Left kidney (tissue), 1 donor: ENCODE measurements at regions not wholly inside any gene's neighbourhood (a gene's known extent, or its start where the extent isn't known, plus 50 kb on each side); places are given as distances from the start of the nearest gene placed in this dataset.

Source experiments
- DNase-seq: peaks from one replicate; pipeline ENCODE4 v3.0.0-alpha.2; 2013

GRCh38 chr9:13552606-13553215 is 273.2 kb upstream of the MPDZ start:
- no peak for DNase-seq

- no peak for DNase-seq
Measured at GRCh38 chr9:13550519-13550918, 271.0 kb upstream of the MPDZ start.

GRCh38 chr9:13548535-13548934 is 269.0 kb upstream of the MPDZ start:
- DNase-seq, result no peak

GRCh38 chr9:13535141-13535540 is 255.6 kb upstream of the MPDZ start:
- no peak for DNase-seq

GRCh38 chr9:13534006-13534405 is 254.5 kb upstream of the MPDZ start:
- DNase-seq, result no peak

GRCh38 chr9:13532407-13532806 is 252.9 kb upstream of the MPDZ start:
- DNase-seq, result no peak

GRCh38 chr9:13529321-13530104 is 250.0 kb upstream of the MPDZ start:
- DNase-seq, result no peak

GRCh38 chr9:13524245-13524644 is 244.8 kb upstream of the MPDZ start:
- DNase-seq, result no peak

GRCh38 chr9:13520069-13520468 is 240.6 kb upstream of the MPDZ start:
- no peak for DNase-seq

- no peak for DNase-seq
Measured at GRCh38 chr9:13513716-13514444, 234.4 kb upstream of the MPDZ start.

GRCh38 chr9:13513286-13513685 is 233.8 kb upstream of the MPDZ start:
- DNase-seq, result peak; percentile 53

- no peak for DNase-seq
Measured at GRCh38 chr9:13508681-13509080, 229.2 kb upstream of the MPDZ start.

GRCh38 chr9:13508086-13508485 is 228.6 kb upstream of the MPDZ start:
- no peak for DNase-seq

- DNase-seq, result no peak
Measured at GRCh38 chr9:13505797-13506196, 226.3 kb upstream of the MPDZ start.

GRCh38 chr9:13503599-13503998 is 224.1 kb upstream of the MPDZ start:
- no peak for DNase-seq

- no peak for DNase-seq
Measured at GRCh38 chr9:13502484-13502883, 223.0 kb upstream of the MPDZ start.

GRCh38 chr9:13501018-13501417 is 221.5 kb upstream of the MPDZ start:
- DNase-seq, result no peak

GRCh38 chr9:13500034-13500433 is 220.5 kb upstream of the MPDZ start:
- no peak for DNase-seq

- DNase-seq, result no peak
Measured at GRCh38 chr9:13493697-13494096, 214.2 kb upstream of the MPDZ start.

GRCh38 chr9:13491493-13492424 is 212.3 kb upstream of the MPDZ start:
- DNase-seq, result no peak

- DNase-seq, result no peak
Measured at GRCh38 chr9:13491138-13491492, 211.6 kb upstream of the MPDZ start.

- peak; percentile 19 for DNase-seq
Measured at GRCh38 chr9:13487936-13488335, 208.4 kb upstream of the MPDZ start.
